ENCODE measurements at regions not wholly inside any gene's neighbourhood (a gene's known extent, or its start where the extent isn't known, plus 50 kb on each side); places are given as distances from the start of the nearest gene placed in this dataset.
A peak's percentile ranks its signal among the peaks of the same experiment; 100 is the strongest.

DNA sequence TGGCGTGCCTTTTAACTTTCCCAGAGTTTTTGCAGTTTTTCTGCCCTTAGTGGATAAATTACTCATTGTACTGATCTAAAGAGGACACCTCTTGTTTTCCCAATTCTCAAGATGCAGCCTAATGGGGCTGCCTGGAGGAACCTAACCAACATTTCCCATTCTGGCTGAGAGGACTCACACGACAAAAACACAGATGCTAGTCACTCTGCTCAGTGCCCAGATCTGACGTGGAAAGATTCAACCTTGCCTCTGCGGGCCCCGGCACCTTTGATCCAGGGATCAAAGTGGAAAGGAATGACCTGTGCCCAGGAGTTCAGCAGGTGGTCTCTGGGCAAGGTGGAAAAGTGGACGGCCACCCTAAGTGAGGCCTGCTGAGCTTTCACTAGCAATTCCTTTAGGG, 162.4 kb upstream of the FMN2 start:
- no peak for DNase-seq (ENCODE audit: low read depth in 2 of 2)

DNA sequence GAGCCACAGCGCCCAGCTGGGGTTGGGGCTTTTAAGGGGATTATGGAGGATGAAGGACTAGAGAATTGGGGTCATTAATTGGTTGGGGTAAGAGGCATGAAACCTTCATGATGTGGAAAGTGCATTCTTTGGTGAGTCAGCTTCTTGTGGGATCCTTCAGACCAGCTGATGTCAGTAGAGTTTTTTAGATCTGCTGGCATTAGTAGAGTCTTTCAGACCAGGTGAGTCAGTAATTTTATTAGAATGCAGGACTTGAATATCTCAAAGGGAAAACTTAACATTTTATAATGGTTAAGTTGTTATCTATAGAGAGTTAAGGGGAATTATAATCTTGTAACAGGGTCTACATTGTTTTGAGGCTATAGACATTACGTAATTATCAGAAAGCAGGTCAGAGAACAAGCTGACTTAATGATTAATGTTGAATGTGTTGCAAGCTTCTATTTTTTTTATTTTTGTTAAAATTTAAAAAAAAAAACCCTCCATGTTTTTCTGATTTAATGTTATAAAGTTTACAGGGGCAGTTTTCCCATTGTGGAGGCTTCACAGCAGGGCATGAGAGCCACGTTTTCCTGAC, 160.9 kb upstream of the FMN2 start:
- no peak for DNase-seq (ENCODE audit: low read depth in 2 of 2)

DNA sequence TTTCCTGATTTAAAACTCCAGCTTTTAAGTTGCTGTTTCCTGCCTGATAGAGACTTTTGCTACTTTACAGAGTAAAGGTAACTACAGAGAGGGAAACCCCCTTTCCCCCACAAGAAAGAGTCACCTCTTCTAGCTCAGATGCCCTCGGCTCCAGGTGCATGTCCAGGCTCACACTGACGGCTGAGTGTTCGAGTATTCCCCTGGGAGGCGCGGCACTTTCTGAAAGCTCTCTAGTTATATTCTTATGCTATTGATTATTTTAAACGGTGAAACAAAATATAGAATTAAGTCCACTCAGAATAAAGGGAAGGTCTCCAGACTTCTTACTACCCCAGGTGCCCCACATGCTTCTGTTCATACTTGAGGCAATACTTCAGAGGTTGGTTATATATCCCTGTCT, 160.3 kb upstream of the FMN2 start:
- no peak for DNase-seq (ENCODE audit: low read depth in 2 of 2)

DNA sequence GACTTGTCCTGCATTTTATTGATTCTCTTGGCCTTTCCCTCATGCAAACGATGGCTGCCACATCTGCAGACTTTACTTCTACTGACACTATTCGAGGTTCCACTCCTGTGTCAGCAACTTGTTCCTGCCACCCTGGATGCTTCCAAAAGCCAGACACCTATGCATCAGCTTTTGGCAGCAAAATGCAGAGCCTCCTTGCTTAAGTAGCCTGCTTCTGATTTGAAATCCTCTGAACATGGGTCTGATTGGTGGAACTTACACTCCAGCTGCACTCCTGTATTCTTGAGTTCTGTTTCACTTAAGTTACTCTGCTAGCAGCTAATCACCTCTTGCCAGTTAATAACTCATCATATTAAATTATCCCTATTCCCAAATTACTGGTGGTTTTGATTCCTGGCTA, 152.1 kb upstream of the FMN2 start:
- no peak for DNase-seq (ENCODE audit: low read depth in 2 of 2)

DNA sequence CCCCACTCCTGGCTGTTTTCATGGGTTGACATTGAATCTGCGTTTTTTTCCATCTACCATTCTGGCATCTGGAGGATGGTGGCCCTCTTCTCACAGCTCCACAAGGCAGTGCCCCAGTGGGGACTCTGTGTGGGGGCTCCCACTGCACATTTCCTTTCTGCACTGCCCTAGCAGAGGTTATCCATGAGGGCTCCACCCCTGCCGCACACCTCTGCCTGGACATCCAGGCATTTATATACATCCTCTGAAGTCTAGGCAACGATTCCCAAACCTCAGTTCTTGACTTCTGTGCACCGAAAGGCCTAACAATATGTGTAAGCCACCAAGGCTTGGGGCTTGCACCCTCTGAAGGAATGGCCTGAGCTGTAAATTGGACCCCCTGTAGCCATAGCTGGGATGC, 147.9 kb upstream of the FMN2 start:
- DNase-seq (ENCODE audit: low read depth in 2 of 2) = no peak

DNA sequence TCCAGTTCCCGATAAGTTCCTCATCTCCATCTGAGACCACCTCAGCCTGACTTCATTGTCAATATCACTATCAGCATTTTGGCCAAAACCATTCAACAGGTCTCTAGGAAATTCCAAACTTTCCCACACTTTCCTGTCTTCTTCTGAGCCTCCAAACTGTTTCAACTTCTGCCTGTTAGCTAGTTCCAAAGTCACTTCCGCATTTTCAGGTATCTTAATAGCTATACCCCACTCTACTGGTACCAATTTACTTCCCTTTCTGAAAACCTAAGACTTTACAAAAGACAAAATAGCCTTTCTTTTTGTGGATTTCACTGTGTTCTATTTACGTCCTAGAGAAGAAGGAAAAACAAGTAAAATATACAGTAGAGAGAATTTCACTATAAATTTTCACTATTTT, 147.0 kb upstream of the FMN2 start:
- no peak for DNase-seq (ENCODE audit: low read depth in 2 of 2)

DNA sequence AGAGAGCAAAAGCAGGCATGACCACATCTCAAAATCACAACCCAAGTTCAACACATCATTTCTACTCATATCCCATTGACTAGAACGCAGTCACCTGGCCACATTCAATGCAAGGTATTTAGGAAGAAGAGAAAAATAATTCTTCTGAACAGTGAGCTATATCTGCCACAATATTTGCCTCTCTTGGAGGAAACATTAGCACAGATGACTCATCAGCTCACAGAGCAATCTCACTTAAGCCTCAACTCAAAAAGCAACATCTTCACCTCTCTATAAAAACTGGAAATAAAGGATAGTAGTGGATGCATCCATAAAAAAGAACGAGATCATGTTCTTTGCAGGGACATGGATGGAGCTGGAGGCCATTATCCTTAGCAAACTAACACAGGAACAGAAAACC, 143.9 kb upstream of the FMN2 start:
- DNase-seq (ENCODE audit: low read depth in 2 of 2) = no peak

DNA sequence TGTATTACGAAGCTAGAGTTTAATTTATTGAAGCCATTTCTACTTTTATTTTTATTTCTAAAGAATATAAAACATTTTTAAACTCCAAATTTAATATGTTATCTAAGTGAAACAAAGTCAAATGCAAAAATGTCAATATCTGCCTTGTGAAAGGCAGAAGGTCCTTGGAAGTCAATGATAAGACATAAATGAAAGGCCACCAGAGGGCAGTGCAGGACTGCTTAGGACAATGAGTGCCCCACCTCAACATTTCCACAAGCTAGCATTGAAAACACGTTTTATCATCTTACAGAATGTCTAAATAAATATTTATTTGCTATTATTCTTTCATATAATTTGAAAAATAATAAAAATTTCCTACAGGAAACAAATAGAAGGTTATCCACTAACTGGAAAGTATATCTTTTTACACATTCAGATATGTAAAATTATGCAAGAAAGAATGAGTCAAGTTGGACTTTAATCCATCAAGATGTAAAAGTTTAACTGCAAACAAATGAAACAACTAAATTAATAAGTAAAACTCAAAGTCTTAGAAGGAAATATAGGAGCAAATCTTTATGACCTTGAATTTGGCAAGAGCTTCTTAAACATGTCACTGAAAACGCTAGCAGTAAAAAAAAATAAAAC, 140.1 kb upstream of the FMN2 start:
- DNase-seq (ENCODE audit: low read depth in 2 of 2) = peak; percentile 36 to 37

DNA sequence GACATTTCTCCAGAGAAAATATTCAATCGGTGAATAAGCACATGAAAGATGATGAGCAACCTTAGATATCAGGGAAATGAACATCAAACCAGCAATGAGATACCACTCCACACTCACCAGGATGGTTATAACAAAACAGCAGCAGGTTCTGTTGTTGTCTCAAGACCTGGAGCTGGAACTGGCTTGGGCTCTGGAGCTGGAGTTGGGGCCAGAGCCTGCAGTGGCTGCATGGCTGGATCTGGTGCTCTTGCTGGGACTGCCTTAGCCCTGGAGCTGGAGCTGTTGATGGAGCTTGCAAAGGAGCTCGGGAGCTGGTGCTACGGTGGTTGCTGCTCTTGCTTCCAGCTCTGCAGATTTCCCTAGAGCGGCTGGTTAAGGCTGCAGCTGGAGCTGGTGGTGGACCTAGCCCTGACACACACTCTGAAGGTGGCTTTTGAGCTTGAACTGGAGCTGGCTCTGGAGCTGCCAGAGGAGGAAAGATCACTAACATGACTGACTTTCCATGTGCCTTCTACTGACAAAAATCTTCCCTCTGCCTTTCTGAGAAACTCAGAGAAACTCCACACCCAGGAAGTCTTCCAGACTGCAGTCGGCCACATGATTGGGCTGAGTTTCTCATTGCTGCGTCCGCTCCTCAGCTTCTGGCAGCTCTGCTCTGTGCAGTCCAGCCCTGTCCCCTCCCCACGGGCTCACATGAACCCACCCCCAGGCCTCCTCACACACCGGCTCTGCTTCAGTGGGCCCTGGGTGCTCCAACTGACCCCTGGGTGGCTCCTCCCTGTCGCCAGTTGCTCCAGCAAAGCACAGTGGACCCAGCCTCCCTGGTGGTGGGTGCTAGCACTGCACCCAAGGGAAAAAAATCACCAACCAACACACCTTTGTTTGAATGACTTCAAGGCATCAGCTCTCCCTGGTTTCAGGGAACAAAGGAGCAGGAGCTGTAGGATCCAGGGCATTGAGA, 139.1 kb upstream of the FMN2 start:
- no peak for DNase-seq (ENCODE audit: low read depth in 2 of 2)

DNA sequence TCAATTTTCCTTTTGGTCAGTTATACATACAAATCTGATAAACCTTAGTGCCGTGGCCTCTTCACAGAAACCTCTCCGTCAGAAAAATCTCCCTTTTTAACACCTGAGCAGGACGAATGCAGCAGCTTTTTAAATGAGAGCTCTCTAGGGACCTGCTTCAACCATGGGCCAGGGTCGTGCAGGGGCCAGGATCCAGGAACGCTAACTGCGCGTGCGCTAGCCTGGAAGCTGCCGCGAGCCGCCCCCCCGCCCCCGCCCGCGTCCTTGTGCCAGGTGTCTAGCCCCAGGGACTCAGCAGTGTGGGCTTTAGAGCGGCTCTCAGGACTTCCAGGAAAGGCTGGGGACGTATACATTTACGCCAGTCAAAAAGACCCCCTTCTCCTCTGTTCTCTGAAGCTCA, 136.8 kb upstream of the FMN2 start:
- no peak for DNase-seq (ENCODE audit: low read depth in 2 of 2)

DNA sequence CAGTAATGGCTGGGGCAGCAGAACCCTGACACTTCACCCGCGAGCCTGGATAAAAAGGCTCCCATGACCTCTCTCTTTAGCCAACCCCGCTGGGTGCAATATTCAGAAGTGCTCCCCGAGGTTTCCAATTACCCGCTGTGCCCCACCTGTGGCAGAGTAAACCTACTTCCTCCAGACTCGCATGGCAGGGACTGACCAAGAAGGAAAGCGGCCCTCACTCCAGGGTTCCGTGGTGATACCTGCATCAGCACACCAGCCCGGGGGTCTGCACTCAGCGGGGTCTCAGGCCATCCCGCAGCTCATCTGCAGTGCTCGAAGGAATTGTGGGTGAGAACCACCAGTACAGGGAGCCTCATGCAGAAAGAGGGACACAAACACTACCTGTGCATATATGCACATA, 136.3 kb upstream of the FMN2 start:
- DNase-seq (ENCODE audit: low read depth in 2 of 2) = no peak

DNA sequence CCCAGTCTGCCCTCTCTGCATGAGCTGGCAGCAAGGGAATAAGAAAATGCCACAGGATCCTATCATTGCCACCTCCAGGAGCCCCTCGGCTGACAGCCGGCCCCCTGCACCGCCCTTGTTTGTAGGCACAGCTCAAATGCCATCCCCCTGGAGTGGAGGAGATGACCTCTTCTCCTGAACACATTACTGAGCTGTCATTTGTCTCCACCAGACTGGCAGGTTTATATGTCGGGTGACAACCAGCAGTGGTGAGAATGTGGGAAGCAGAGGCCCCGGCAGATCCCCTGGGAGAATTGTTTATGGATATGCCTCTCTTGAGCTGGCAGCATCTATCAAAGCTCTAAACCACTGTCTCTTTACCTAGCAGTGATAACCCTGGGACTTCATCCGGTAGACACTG, 135.4 kb upstream of the FMN2 start:
- no peak for DNase-seq (ENCODE audit: low read depth in 2 of 2)

DNA sequence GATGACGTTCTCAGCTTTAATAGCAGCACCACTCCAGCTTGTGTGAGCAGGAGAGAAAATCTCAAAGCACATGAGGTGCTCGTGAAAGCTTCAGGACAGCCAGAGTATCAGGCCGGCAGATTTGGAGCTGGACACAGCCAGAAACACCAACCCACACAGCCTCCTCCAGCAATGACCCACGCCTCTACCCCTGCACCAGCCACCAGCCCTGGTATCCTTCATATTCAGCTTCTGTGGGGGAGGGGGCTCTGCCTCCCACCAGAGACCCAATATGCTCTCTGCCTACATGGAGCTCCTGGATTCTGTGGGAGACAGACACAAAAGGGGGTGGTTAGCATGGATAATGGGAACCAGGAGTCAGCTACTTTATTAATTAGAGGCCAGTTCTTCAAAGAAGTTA, 133.6 kb upstream of the FMN2 start:
- DNase-seq (ENCODE audit: low read depth in 2 of 2) = no peak

DNA sequence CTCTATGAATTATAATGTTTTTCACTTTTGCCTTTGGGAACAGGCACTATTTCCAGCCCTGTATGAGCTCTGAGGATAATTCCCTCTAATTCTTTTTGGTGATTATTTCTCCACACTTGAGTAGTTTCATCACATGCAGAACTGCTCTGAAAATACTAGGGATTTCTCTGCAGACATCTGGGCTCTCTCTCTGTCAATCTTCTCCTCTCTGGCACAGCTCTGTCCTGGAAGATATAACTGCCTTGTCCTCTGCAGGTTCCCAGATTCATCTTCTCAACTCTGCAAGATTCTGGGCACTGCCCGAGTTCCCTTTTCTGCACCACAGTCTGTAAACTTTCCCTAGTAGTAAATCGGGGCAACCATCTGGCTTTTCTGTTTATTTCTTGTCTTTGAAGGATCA, 131.3 kb upstream of the FMN2 start:
- no peak for DNase-seq (ENCODE audit: low read depth in 2 of 2)

DNA sequence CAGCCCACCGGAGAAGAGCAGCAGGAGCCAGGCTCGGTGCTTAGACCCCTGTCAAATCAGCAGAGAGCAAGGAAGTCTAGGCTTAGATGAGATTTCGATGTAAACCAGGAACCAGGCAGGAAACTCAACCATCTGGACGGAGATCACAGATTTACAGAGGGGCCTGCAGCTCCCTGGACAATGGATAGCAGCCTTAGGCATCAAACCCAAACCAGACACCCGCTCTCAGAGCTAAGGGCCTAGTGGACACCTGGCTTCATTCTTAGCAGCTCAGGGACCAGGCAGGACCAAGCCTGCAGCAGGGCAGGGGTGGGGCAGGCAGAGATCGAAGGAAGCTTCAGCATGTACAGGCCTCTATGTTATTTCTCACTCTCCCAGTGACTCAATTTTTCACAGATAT, 127.8 kb upstream of the FMN2 start:
- DNase-seq (ENCODE audit: low read depth in 2 of 2) = no peak

DNA sequence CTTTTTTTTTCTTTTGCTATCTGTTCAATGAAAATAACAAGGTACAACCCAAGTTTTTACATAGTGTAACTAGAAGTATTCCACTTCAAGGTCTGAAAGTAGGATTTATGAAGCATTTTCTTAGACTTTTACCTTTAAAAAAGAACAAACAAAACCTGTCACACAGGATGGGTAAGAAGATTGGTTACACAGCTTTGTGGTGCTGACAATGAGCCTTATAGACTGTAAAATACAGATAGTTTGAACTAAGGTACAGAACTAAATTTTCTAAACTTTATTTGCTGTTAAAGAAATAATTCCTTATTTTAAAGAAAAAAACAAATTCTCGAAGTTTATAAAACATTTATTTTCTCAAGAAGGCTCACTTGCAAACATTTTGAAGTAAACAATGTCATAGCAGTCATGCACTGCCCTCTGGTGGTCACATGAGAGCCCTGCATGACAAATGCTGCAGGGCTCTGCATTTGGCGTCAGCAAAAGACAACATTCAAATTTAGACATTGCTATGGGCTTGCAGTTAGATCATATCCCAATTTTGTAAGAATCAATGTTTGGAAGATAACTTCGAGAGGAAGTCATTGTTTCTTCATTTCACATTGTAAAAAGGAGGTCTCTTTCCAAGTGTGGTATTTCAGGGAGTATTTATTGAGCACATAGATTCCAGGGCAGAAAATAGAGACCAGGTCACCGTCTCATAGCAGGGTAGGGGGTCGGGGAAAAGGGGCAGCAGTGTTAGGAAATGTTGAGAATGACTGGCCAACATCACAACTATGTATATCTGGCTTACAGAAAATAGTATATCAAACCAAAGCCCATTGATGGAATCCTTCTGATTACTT, 115.3 kb upstream of the FMN2 start:
- peak; percentile 13 for DNase-seq (ENCODE audit: low read depth in 2 of 2)

DNA sequence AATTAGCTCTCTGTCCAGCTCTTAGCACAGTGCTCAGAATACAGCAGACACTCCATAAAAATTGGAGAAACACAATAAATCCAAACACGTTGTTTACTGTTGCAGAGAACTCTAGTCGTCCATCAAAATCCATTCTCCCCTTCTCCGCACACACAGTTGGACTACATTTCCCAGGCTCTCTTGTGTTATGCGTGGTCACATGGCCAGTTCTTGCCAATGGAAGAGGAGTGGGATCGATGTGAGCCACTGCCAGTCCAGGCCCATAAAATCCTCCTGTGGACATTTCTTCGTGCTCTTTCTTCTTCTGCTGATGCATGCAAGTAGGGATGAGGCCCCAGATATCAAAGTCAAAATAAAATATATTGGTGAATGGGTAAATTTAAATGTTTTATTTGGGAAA, 114.3 kb upstream of the FMN2 start:
- DNase-seq (ENCODE audit: low read depth in 2 of 2) = no peak

DNA sequence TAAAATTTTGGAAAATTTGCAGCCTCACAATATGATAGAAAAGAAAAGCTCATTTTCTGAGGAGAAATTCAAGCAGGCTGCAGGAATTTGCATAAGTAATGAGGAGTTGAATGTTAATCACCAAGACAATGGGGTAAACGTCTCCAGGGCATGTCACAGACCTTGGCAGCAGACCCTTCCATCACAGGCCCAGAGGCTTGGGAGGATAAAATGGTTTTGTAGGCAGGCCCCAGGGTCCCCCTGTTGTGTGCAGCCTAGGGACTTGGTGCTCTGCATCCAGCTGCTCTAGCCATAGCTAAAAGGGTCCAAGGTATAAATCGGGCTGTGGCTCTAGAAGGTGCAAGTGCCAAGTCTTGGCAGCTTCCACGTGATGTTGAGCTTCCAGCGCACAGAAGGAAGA, 112.2 kb upstream of the FMN2 start:
- no peak for DNase-seq (ENCODE audit: low read depth in 2 of 2)

DNA sequence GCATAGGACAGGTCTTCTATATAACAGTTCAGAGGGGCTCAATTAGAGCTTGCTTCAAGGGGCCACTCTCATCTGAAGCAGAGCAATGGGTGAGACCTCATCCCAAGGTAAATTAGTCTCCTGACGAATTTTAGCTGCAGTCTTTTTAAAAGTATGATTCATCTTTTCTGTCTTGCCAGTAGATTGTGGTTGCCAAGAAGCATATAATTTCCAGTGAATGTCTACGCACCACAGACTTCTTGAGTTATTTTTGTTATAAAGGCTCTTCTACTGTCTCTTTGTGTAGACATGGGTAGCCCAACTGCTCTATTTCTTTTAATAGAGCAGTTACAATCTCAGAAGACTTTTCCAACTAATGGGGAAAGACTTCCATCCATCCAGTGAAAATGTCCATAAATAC, 108.9 kb upstream of the FMN2 start:
- DNase-seq (ENCODE audit: low read depth in 2 of 2) = no peak

DNA sequence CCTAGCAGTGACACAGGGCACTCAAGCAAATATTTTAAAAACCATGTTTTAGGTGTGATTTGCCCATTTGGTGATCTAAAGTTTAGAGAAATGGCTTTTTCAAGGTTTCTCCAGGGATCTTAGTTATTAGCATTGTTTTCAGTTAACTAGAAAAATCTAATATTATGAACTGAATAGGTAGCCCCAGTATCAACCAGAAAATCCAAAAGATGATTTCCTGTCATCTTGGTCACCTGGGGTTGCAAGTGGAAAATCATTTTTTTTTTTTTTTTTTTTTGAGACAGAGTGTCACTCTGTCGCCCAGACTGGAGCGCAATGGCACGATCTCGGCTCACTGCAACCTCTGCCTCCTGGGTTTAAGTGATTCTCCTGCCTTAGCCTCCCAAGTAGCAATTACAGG, 106.6 kb upstream of the FMN2 start:
- DNase-seq (ENCODE audit: low read depth in 2 of 2) = no peak

DNA sequence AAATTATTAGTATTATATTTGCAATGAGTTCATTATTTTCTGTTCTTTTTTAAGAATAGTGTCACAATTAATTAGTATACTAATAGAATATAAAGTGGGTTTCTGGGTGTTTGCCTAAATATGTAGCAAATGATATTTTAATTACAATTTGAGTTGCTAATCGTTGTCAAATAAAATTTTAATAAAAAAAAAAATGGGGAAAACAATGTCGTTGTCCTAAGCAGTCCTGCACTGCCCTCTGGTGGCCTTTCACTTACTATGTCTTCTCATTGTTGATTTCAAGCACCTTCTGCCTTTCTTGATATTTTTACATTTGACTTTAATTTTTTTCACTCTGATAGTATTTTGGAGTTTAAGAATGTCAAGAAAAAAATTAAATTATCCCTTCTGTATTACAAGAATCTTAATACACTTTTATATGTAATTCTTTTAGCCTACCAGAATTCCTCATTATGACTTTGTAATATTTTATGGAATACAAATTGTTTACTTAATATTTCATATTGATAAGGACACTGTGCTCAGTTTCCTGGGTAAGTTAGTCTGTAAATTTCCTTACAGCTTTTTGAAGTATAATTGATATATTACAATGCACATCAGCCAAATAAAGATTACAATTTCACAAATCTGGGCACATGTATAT, 104.5 kb upstream of the FMN2 start:
- peak in 1 of 2 experiments; percentile 8 for DNase-seq (ENCODE audit: low read depth in 2 of 2)

DNA sequence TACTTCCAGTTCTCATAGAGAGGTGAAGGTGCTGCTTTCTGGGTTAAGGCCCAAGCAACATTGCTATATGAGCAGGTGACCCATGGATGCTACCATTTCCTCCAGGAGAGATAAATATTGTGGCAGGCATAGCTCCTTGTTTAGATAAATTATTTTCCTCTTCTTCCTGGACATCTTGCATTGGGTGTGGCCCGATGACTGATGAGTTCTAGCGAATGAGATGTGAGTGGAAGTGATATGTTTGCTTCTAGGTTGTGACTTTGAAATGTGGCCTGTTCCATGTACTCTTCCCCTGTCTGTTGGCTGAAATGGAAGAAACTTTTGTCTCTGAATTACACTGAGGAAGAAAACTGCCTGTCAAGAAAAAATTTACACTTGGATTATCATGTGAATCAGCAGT, 101.7 kb upstream of the FMN2 start:
- DNase-seq (ENCODE audit: low read depth in 2 of 2) = no peak
